PC-9 (cell line): ENCODE measurements at regions not wholly inside any gene's neighbourhood (a gene's known extent, or its start where the extent isn't known, plus 50 kb on each side); places are given as distances from the start of the nearest gene placed in this dataset.
"Not testable (repeated sequence)": the region's sequence is repeated elsewhere in the genome, so short reads cannot be mapped to it uniquely, and the experiment has no call there.

Experiments used
- BruUV-seq: library from RNA; stranded (reverse); fragments of 400-500 nt; replicated peaks from 2 replicates; lab custom pipeline; 2021; lab: Mats Ljungman, UMichigan
- CTCF ChIA-PET: fragments of 300-600 bp; sonication (Branson Sonifier 250); formaldehyde crosslinking; loops from one replicate; lab custom pipeline; 2022; ENCODE audit warnings: antibody characterized with exemption; lab: Charles Lee
- POLR2A ChIA-PET: fragments of 300-600 bp; sonication (Branson Sonifier 250); formaldehyde crosslinking; loops from one replicate; lab custom pipeline; 2022; ENCODE audit warnings: antibody characterized with exemption; ENCODE audit not compliant: unreplicated experiment; lab: Charles Lee
- DNase-seq, 2 experiments: peaks; one replicate each; pipeline versions ENCODE4 v3.0.0 to v3.0.0-alpha.2; 2015 to 2022; ENCODE audit warnings: mixed read lengths in 1 of 2
- H2AFZ ChIP-seq: fragments of 200-600 bp; sonication (generic); 2 replicates; pipeline ENCODE4 v1.8.1; 2017; ENCODE audit warnings: antibody characterized with exemption
- H3F3A ChIP-seq: fragments of 200-600 bp; sonication (generic); 2 replicates; pipeline ENCODE4 v1.8.1; 2017; ENCODE audit warnings: antibody characterized with exemption, mild to moderate bottlenecking, low read depth; ENCODE audit not compliant: insufficient read depth
- H3K27ac ChIP-seq: fragments of 200-600 bp; sonication (generic); 2 replicates; pipeline ENCODE4 v1.6.1; 2016; ENCODE audit warnings: mixed run types
- H3K27me3 ChIP-seq: fragments of 200-600 bp; sonication (generic); 2 replicates; pipeline ENCODE4 v1.6.1; 2016; ENCODE audit warnings: low read depth, mixed run types; ENCODE audit not compliant: insufficient read depth
- H3K36me3 ChIP-seq: fragments of 200-600 bp; sonication (generic); 2 replicates; pipeline ENCODE4 v1.6.1; 2016; ENCODE audit warnings: low read depth, mixed run types
- H3K4me1 ChIP-seq: fragments of 200-600 bp; sonication (generic); replicated peaks from 2 replicates; pipeline ENCODE4 v1.6.1; 2016; ENCODE audit warnings: mixed run types; ENCODE audit not compliant: insufficient read depth
- H3K4me2 ChIP-seq: fragments of 200-600 bp; sonication (generic); 2 replicates; pipeline ENCODE4 v1.6.1; 2017; ENCODE audit warnings: mixed run types
- H3K4me3 ChIP-seq: fragments of 200-600 bp; sonication (generic); 2 replicates; pipeline ENCODE4 v1.6.1; 2016; ENCODE audit warnings: mixed run types
- H3K79me2 ChIP-seq: fragments of 200-600 bp; sonication (generic); 2 replicates; pipeline ENCODE4 v1.6.1; 2017; ENCODE audit warnings: low read depth, mixed run types
- H3K9me2 ChIP-seq: fragments of 200-600 bp; sonication (generic); 2 replicates; pipeline ENCODE4 v1.8.1; 2017; ENCODE audit warnings: mild to moderate bottlenecking; ENCODE audit not compliant: insufficient read depth
- H3K9me3 ChIP-seq: fragments of 200-600 bp; sonication (generic); 2 replicates; pipeline ENCODE4 v1.8.1; 2016; ENCODE audit warnings: low read depth; ENCODE audit not compliant: insufficient read depth
- H4K20me1 ChIP-seq: fragments of 200-600 bp; sonication (generic); 2 replicates; pipeline ENCODE4 v1.8.1; 2017; ENCODE audit not compliant: insufficient read depth
- CTCF ChIP-seq: fragments of 200-600 bp; sonication (generic); conservative IDR thresholded peaks from 2 replicates; pipeline ENCODE4 v1.6.1; 2017; ENCODE audit warnings: mixed run types, antibody characterized with exemption, mild to moderate bottlenecking, moderate library complexity
- EZH2 ChIP-seq: fragments of 200-600 bp; sonication (generic); IDR thresholded peaks from 2 replicates; pipeline ENCODE4 v1.8.0; 2017; ENCODE audit warnings: antibody characterized with exemption, low read depth
- intact Hi-C: fragments of 100-400 bp; cut with micrococcal nuclease; formaldehyde crosslinking; loops from one replicate; pipeline ENCODE4 v1.10.0; 2022; ENCODE audit not compliant: unreplicated experiment

- H3K4me1 ChIP-seq = no peaks in the 10 kb centered on the region
- H3K27me3 ChIP-seq = no peaks in the 10 kb centered on the region
- H3K36me3 ChIP-seq = no peaks in the 10 kb centered on the region
- no peak overlapping the region for H2AFZ ChIP-seq
- peaks cover 4% of the 10 kb centered on the region; the same call in 1 of the 2 replicates for H3K9me2 ChIP-seq
- no peaks in the 10 kb centered on the region for H3F3A ChIP-seq
- H3K4me3 ChIP-seq = no peak overlapping the region
- no peak overlapping the region for H3K4me2 ChIP-seq
- no peaks in the 10 kb centered on the region for H3K9me3 ChIP-seq
- POLR2A ChIA-PET = no interaction called here
- CTCF ChIA-PET = no interaction called here
- no peaks in the 10 kb centered on the region for H3K79me2 ChIP-seq
- BruUV-seq = no TSS peak
- intact Hi-C loops = no loop called here
- no peak for DNase-seq
- no peaks in the 10 kb centered on the region for H4K20me1 ChIP-seq
- no peak for TF ChIP-seq CTCF
- TF ChIP-seq EZH2 = no peak
- H3K27ac ChIP-seq = no peak overlapping the region
Observed at GRCh38 chr13:62747152-62747551, 1331.5 kb upstream of the PCDH20 start.

GRCh38 chr13:62729746-62730145, 1314.1 kb upstream of the PCDH20 start:
- H3F3A ChIP-seq, POLR2A ChIA-PET, DNase-seq, H3K79me2 ChIP-seq, intact Hi-C loops, H3K27me3 ChIP-seq, H3K4me2 ChIP-seq, H3K4me3 ChIP-seq, H4K20me1 ChIP-seq, H3K9me3 ChIP-seq, CTCF ChIA-PET, H3K9me2 ChIP-seq, H3K36me3 ChIP-seq, H3K27ac ChIP-seq, H2AFZ ChIP-seq, H3K4me1 ChIP-seq, BruUV-seq: not testable (repeated sequence)

- no peaks in the 10 kb centered on the region for H3K27me3 ChIP-seq
- no TSS peak for BruUV-seq
- H4K20me1 ChIP-seq = no peaks in the 10 kb centered on the region
- intact Hi-C loops = no loop called here
- no peaks in the 10 kb centered on the region for H3K79me2 ChIP-seq
- H3K4me2 ChIP-seq = no peak overlapping the region
- 0 out of 2 replicates have a peak, but pooled peaks cover 4% of the 10 kb centered on the region for H3K9me2 ChIP-seq
- no peak overlapping the region for H2AFZ ChIP-seq
- no peaks in the 10 kb centered on the region; the same call in 1 of the 2 replicates for H3K9me3 ChIP-seq
- no peak for DNase-seq
- ChIA-PET POLR2A (no interaction called here), CTCF (no interaction called here)
- no peaks in the 10 kb centered on the region for H3K36me3 ChIP-seq
- H3K27ac ChIP-seq = no peak overlapping the region
- TF ChIP-seq CTCF (no peak), EZH2 (no peak)
- H3K4me3 ChIP-seq = no peak overlapping the region
- H3K4me1 ChIP-seq = no peaks in the 10 kb centered on the region
- H3F3A ChIP-seq = no peaks in the 10 kb centered on the region
Observed at GRCh38 chr13:62721893-62722292, 1306.2 kb upstream of the PCDH20 start.

- H3K4me2 ChIP-seq, intact Hi-C loops, H4K20me1 ChIP-seq, H3K9me2 ChIP-seq, H3K36me3 ChIP-seq, H3K27me3 ChIP-seq, H2AFZ ChIP-seq, BruUV-seq, H3K79me2 ChIP-seq, POLR2A ChIA-PET, DNase-seq, H3K4me3 ChIP-seq, H3F3A ChIP-seq, H3K27ac ChIP-seq, H3K9me3 ChIP-seq, CTCF ChIA-PET, H3K4me1 ChIP-seq: not testable (repeated sequence)
Observed at GRCh38 chr13:62711948-62712347, 1296.3 kb upstream of the PCDH20 start.
